Endothelial cell of umbilical vein (primary cell): ENCODE measurements at regions not wholly inside any gene's neighbourhood (a gene's known extent, or its start where the extent isn't known, plus 50 kb on each side); places are given as distances from the start of the nearest gene placed in this dataset.

Experiments used
- BruUV-seq: library from RNA; stranded (reverse); fragments of 400-500 nt; replicated peaks from 2 replicates; lab custom pipeline; 2021; lab: Mats Ljungman, UMichigan
- CTCF ChIA-PET: fragments of 300-600, 350-600 bp; sonication (Branson Sonifier 250); formaldehyde crosslinking; loops from one replicate; lab custom pipeline; 2021; ENCODE audit warnings: antibody characterized with exemption, inconsistent platforms; lab: Charles Lee
- POLR2A ChIA-PET: fragments of 300-600, 350-600 bp; sonication (Branson Sonifier 250); formaldehyde crosslinking; loops from one replicate; lab custom pipeline; 2021; ENCODE audit warnings: antibody characterized with exemption, inconsistent platforms; lab: Charles Lee
- DNase-seq: peaks from one replicate; pipeline ENCODE4 v3.0.0-alpha.2; 2011; ENCODE audit warnings: low read depth, low spot score
- FAIRE-seq: peaks from 2 replicates; lab custom pipeline; 2011; peaks lifted over from hg19 to GRCh38; lab: Jason Lieb, UNC
- H2AFZ ChIP-seq: 2 replicates; pipeline ENCODE4 v1.6.0; 2012; ENCODE audit warnings: low read depth, low read length, control low read depth, inconsistent platforms
- H3K27ac ChIP-seq: 2 replicates; pipeline ENCODE4 v1.5.1; 2011; ENCODE audit warnings: low read depth, mild to moderate bottlenecking, control low read depth, low read length, moderate library complexity; ENCODE audit not compliant: insufficient read depth
- H3K27me3 ChIP-seq, 2 experiments: 2 replicates each; pipeline versions ENCODE4 v1.6.0 to v1.6.1; 2011; ENCODE audit warnings: low read length in 2 of 2, mixed read lengths in 1 of 2; ENCODE audit not compliant: control insufficient read depth in 2 of 2, insufficient read depth in 2 of 2
- H3K36me3 ChIP-seq, 2 experiments: 2 replicates in 1 of 2; 3 replicates in 1 of 2; pipeline ENCODE4 v1.5.1; 2011; ENCODE audit warnings: low read length in 2 of 2, mild to moderate bottlenecking in 1 of 2, moderate library complexity in 1 of 2; ENCODE audit not compliant: control insufficient read depth in 2 of 2, insufficient read depth in 2 of 2; ENCODE audit errors: extremely low read depth in 1 of 2
- H3K4me1 ChIP-seq: 3 replicates; pipeline ENCODE4 v1.5.1; 2011; ENCODE audit warnings: mild to moderate bottlenecking, low read length; ENCODE audit not compliant: control insufficient read depth, insufficient read depth; ENCODE audit errors: extremely low read depth
- H3K4me2 ChIP-seq: 2 replicates; pipeline ENCODE4 v1.6.1; 2011; ENCODE audit warnings: low read length, control low read depth, mixed read lengths; ENCODE audit not compliant: insufficient read depth
- H3K4me3 ChIP-seq, 3 experiments: fragments of 200-600 bp in 1 of 3; sonication (generic), shearing (Covaris generic) in 1 of 3; replicated peaks in 1 of 3; 2 replicates each; pipeline ENCODE4 v1.5.1; 2011 to 2016; ENCODE audit warnings: control low read depth in 3 of 3, low read length in 3 of 3, mild to moderate bottlenecking in 2 of 3, inconsistent platforms in 1 of 3, low read depth in 1 of 3, moderate library complexity in 1 of 3; ENCODE audit not compliant: insufficient read depth in 1 of 3
- H3K79me2 ChIP-seq: 2 replicates; pipeline ENCODE4 v1.6.0; 2012; ENCODE audit warnings: low read length, inconsistent platforms; ENCODE audit not compliant: control insufficient read depth, insufficient read depth
- H3K9ac ChIP-seq: replicated peaks from 2 replicates; pipeline ENCODE3; 2011; ENCODE audit warnings: low read length, control low read depth; ENCODE audit not compliant: insufficient read depth; ENCODE audit errors: extremely low read depth
- H3K9me1 ChIP-seq: replicated peaks from 3 replicates; pipeline ENCODE4 v1.6.0; 2011; ENCODE audit warnings: mild to moderate bottlenecking, low read length; ENCODE audit not compliant: control insufficient read depth, insufficient read depth; ENCODE audit errors: extremely low read depth
- H3K9me3 ChIP-seq: replicated peaks from 2 replicates; pipeline ENCODE4 v1.5.1; 2012; ENCODE audit warnings: low read length, inconsistent platforms; ENCODE audit not compliant: control insufficient read depth, insufficient read depth
- H4K20me1 ChIP-seq: replicated peaks from 2 replicates; pipeline ENCODE3; 2011; ENCODE audit warnings: mild to moderate bottlenecking, low read length; ENCODE audit not compliant: control insufficient read depth, insufficient read depth; ENCODE audit errors: extremely low read depth
- CTCF ChIP-seq, 2 donors: IDR thresholded peaks; 1 replicate in 1 of 2; 2 replicates in 1 of 2; pipeline ENCODE4 v1.5.1; 2011; ENCODE audit warnings: low read length in 2 of 2, mild to moderate bottlenecking in 2 of 2, moderate library complexity in 2 of 2, control low read depth in 1 of 2, inconsistent platforms in 1 of 2, low read depth in 1 of 2; ENCODE audit not compliant: insufficient read depth in 1 of 2; ENCODE audit errors: extremely low read depth in 1 of 2
- EZH2 ChIP-seq: IDR thresholded peaks from 2 replicates; pipeline ENCODE4 v1.6.1; 2012; ENCODE audit warnings: borderline replicate concordance, low read depth, mild to moderate bottlenecking, moderate library complexity, low read length, inconsistent platforms; ENCODE audit not compliant: severe bottlenecking
- FOS ChIP-seq: IDR thresholded peaks from 2 replicates; pipeline ENCODE4 v1.6.1; 2011; ENCODE audit warnings: mild to moderate bottlenecking, low read length, moderate library complexity, borderline replicate concordance; ENCODE audit not compliant: insufficient read depth
- GATA2 ChIP-seq: IDR thresholded peaks from 2 replicates; pipeline ENCODE4 v1.7.0; 2011; ENCODE audit warnings: low read depth, mild to moderate bottlenecking, moderate library complexity, mixed read lengths, low read length; ENCODE audit not compliant: insufficient read length, insufficient read depth
- JUN ChIP-seq: IDR thresholded peaks from 2 replicates; pipeline ENCODE4 v1.6.1; 2011; ENCODE audit warnings: borderline replicate concordance, low read depth; ENCODE audit not compliant: insufficient read length, insufficient read depth
- MAX ChIP-seq: IDR thresholded peaks from 2 replicates; pipeline ENCODE4 v1.6.1; 2011; ENCODE audit not compliant: insufficient read depth, insufficient read length
- MYC ChIP-seq: IDR thresholded peaks from one replicate; pipeline ENCODE4 v1.6.1; 2011; ENCODE audit warnings: mild to moderate bottlenecking, low read depth, low read length
- POLR2A ChIP-seq: IDR thresholded peaks from 2 replicates; pipeline ENCODE4 v1.6.1; 2012; ENCODE audit warnings: low read depth, mild to moderate bottlenecking, control low read depth, low read length
- POLR2AphosphoS5 ChIP-seq: IDR thresholded peaks from 2 replicates; pipeline ENCODE4 v1.6.1; 2012; ENCODE audit warnings: low read depth, mild to moderate bottlenecking, control low read depth, low read length, moderate library complexity; ENCODE audit not compliant: insufficient read depth
- dilution Hi-C: fragments of 300-500 bp; cut with MboI; formaldehyde crosslinking; loops from one replicate; pipeline ENCODE4 v1.15.0; 2019; ENCODE audit warnings: low sequenced_read_pairs; ENCODE audit not compliant: extremely low pct_ligation_motif_present
- intact Hi-C: fragments of 100-400 bp; cut with micrococcal nuclease; formaldehyde crosslinking; loops from one replicate; pipeline ENCODE4 v1.10.0; 2022

- Histone ChIP-seq H3K4me3 (no peak overlapping the region), H3K9ac (no peak overlapping the region), H2AFZ (no peak overlapping the region), H3K27ac (no peak overlapping the region), H3K27me3 (peaks cover 0 to 2% of the 10 kb centered on the region in 2 experiments), H4K20me1 (no peaks in the 10 kb centered on the region), H3K4me2 (no peak overlapping the region), H3K4me1 (no peaks in the 10 kb centered on the region), H3K9me3 (no peaks in the 10 kb centered on the region), H3K79me2 (no peaks in the 10 kb centered on the region), H3K9me1 (no peaks in the 10 kb centered on the region), H3K36me3 (no peaks in the 10 kb centered on the region)
- intact Hi-C loops = no loop called here
- POLR2A ChIA-PET = no interaction called here
- BruUV-seq = no TSS peak
- dilution Hi-C loops = no loop called here
- CTCF ChIA-PET = no interaction called here
- FAIRE-seq (no peak), DNase-seq (no peak)
- no peak for TF ChIP-seq GATA2
- no peak for TF ChIP-seq MYC
- no peak for TF ChIP-seq FOS
- TF ChIP-seq POLR2AphosphoS5 = no peak
- no peak for TF ChIP-seq POLR2A
- no peak for TF ChIP-seq JUN
- no peak for TF ChIP-seq MAX
- no peak for TF ChIP-seq EZH2
- TF ChIP-seq CTCF (IDR thresholded peaks at IDR 0.05; ENCODE audit: extremely low read depth in 1 of 2, insufficient read depth in 1 of 2, low read depth in 1 of 2, low read length in 2 of 2) = no peak
Measured at GRCh38 chr17:77001487-77001886, 133.3 kb downstream of the MGAT5B start.
